DMS 273 (cell line): ENCODE measurements at regions not wholly inside any gene's neighbourhood (a gene's known extent, or its start where the extent isn't known, plus 50 kb on each side); places are given as distances from the start of the nearest gene placed in this dataset.
"Not testable (repeated sequence)": the region's sequence is repeated elsewhere in the genome, so short reads cannot be mapped to it uniquely, and the experiment has no call there.

ENCODE experiments used
- DNase-seq: peaks from one replicate; lab custom pipeline; 2025; ENCODE audit not compliant: unreplicated experiment; lab: John Stamatoyannopoulos, UW

DNA sequence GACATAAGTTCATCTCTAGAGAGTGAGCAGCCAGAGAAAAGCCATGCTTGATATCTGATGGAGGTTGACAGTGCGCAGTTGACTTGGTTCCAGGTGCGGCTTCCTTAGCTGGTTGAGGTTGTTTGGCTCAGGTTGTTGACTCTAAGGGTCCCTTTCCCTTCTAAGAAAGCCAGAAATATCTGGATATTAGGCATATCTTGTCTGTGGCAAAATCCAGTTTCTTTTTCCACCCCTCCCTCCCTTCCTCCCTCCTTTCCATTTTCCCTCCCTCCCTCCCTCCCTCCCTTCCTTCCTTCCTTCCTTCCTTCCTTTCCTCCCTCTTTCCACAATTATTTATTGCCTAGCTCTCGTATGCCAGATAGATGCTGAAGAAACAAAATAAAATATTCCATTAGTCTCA, 82.6 kb upstream of the TNP1 start:
- DNase-seq = no peak

DNA sequence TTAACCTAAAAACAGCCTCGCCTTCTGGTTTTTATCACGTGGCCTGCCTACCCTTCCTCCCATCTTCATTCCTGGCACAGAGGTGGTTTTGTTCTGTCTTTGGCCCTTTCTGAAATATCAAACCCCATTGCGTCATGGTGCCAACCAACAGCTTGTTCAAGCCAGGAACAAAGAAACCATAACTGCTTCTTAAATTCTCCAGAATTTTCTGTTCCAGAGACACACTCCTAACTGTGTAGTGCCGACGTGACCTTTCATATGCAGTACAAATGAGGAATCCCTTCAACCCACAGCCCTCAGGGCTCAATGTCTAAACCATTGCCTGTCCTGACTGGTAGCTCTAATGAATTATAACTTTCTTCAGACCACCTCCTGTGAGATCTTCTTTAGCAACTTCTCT, 82.2 kb upstream of the TNP1 start:
- DNase-seq = no peak

DNA sequence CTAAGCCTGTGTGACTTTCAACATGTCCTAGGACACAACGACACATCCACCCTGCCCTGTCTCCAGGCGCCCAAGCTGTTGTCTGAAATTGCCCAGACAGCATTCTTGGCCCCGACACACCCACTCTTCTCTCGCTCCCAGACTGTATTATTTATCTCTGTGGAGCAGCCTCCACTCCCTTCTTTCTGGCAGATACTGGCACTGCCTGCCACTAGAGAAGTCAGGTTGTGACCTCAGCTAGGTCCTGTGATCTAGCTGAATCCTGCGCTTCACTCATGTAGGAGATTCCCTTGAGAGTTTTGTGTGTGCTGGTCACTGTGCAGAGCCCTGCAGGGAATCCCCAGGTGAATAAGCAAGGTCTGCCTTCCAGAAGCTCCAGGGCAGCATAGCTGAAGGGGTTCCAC, 77.1 kb upstream of the TNP1 start:
- DNase-seq = no peak

- no peak for DNase-seq
Observed at GRCh38 chr2:216934623-216935022, 74.8 kb upstream of the TNP1 start.

- DNase-seq = peak; percentile 65
Observed at GRCh38 chr2:216934151-216934550, 74.3 kb upstream of the TNP1 start.

- peak; percentile 14 for DNase-seq
Observed at GRCh38 chr2:216932863-216933548, 73.1 kb upstream of the TNP1 start.

DNA sequence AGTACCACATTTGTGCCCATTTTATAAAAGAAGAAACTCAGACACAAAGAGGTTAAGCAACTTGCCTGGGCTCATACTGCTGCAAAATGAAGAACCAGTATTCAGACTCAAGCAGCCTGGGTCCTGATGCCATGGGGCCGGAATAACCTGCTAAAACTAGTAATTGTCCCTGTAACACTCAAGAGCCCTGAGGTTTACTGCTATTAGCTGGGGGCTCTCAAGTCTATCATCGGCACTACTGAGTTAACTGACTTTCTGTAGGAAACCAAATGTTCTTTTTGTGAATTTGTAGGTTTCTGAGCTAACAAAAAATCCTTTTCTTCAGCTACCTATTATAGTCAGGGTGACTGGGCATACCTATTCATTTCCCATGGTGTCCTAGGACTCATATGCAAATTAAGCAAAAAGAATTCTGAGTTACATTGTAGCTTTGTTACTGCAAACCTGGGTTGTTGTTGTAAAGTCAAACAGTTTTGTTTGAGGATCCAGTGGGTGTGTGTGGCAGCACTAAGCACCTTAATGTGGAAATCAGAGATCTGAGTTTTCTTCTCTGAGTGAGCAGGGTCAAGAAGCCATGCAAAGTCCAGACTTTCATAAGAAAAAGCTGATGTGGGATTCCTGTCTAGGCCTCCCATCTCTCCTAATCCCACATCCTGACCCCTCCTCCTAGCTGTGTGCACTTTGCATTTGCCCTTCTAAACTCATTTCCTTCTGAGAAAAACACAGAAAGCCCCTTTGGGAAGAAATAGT, 72.4 kb upstream of the TNP1 start:
- DNase-seq = peak; percentile 24

GRCh38 chr2:216930716-216931115, 70.9 kb upstream of the TNP1 start:
- no peak for DNase-seq

GRCh38 chr2:216929338-216929737, 69.5 kb upstream of the TNP1 start:
- not testable (repeated sequence) for DNase-seq

GRCh38 chr2:216927163-216927562, 67.3 kb upstream of the TNP1 start:
- no peak for DNase-seq

DNA sequence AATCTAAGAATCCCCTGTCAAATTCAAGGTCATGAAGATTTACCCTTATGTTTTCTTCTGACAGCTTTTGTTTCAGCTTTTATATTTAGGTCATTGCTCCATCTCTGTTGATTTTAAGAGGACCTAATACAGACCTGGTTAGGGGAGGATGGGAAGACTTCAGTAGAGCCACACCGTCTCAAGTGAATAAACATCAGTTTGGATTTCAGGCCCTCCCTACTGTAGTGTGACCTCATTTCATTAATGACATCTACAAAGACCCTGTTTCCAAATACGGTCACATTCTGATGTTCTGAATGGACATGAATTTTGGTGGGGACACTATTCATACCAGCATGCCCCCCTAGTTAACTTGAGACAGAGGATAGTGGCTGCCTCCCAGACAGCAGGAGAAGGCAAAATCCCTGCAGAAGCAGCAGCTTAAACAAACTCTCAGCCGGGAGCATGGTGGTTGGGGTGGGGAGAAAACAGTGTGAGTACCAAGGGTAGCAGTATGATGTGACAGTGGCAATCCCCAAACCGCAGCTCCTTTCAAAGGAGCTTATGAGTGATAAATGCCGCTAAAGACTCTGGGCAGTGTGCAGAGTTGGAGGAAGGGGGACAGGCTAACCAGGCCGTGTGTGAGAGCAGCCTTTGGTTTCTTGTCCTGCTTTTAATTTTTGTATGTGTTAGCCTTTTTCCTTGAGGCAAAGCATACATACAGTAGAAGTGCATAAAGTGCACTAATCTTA, 65.9 kb upstream of the TNP1 start:
- DNase-seq = no peak

GRCh38 chr2:216925006-216925405, 65.1 kb upstream of the TNP1 start:
- no peak for DNase-seq

DNA sequence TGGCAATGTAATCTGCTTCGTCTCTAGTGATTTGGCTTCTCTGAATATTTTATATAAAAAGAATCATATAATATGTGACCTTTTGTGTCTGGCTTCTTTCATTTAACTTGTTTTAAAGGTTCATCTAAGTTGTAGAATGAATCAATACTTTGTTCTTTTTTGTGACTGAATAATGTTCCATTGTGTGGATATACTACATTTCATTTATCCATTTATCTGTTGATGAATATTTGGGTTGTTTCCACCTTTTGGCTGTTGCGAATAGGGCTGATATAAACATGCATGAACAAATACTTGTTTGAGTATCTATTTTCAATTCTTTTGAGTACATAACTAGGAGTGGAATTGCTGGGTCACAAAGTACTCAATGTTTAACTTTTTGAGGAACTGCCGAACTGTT, 63.8 kb upstream of the TNP1 start:
- DNase-seq = no peak

GRCh38 chr2:216922175-216922780, 62.4 kb upstream of the TNP1 start:
- DNase-seq = peak; percentile 58

- peak; percentile 20 for DNase-seq
Observed at GRCh38 chr2:216920937-216921456, 61.1 kb upstream of the TNP1 start.

GRCh38 chr2:216920143-216920876, 60.4 kb upstream of the TNP1 start:
- DNase-seq = peak; percentile 29

DNA sequence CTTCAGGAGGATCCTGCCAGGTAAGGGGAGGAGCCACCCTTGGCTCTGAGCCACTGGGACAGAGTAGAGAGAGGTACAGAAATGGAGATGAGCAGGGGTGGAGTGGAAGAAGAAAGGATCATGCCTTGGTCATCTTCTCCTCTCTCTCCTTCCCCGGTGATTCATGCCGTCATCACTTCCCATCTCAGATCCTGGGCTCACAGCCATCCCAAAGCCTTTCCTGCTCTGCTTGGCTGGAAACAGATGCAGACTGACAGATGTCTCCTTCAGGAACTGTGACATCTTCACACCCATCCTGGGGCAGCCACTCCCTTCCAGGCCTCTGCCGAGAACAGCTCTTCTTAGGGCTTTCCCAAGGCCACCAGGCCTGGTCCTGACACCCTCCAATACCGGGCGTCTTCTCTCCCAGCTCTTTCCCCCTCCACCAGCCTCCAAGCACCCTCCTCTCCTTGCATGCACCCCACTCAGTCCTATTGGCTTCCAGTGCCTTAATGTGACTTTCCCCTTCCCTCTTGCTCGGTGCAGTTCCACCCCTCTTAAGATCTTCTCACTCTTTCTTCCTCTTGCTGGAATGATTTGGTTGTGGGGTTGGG, 58.3 kb upstream of the TNP1 start:
- peak; percentile 79 for DNase-seq

GRCh38 chr2:216916956-216917650, 57.2 kb upstream of the TNP1 start:
- DNase-seq = no peak

DNA sequence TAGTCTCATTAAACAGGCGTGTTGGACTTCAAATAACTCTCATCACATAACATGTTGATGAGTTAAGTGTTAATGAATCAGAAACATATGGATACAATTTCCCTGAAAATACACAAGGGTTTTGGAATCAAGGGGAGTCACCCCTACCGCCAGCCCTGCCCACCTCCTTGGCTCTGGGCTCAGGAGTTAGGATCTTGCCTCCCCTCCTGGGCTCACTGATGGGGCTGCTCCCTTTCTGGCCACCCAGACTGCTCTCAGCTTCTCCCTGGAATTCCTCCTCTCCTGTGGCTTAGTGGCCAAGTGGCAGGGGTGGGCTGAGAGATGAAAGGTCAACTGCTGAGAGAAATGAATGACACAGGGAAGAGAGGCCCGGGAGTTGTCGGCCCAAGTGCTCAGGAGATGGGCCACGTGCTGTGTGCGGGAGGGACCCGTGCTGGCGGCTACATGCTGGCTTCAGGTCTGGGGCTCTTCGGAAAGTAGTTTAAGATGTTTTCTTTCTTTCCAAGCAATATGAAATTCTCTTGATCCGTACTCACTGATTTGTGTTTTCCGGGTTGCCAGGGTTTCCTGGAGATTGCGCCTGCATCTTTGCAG, 55.8 kb upstream of the TNP1 start:
- no peak for DNase-seq
